Natural killer cell (primary cell): ENCODE measurements at regions not wholly inside any gene's neighbourhood (a gene's known extent, or its start where the extent isn't known, plus 50 kb on each side); places are given as distances from the start of the nearest gene placed in this dataset.

Experiments
- ATAC-seq, 3 donors: fragments of 150-1000 bp in 2 of 3; fragments of 200-7000 bp in 1 of 3; cut with Tn5 transposase; 1 replicate in 1 of 3; 2 replicates in 2 of 3; pipeline ENCODE4 v1.10.0; 2021; ENCODE audit warnings: mild to moderate bottlenecking in 2 of 3, moderate library complexity in 2 of 3
- DNase-seq, 2 donors: peaks; one replicate each; pipeline versions ENCODE4 v3.0.0 to v3.0.0-alpha.2; 2013 to 2021; ENCODE audit warnings: mixed read lengths in 1 of 2
- H3K27ac ChIP-seq: one replicate; pipeline ENCODE4 v1.5.1; 2013; ENCODE audit warnings: mild to moderate bottlenecking, low read length
- H3K27me3 ChIP-seq: one replicate; pipeline ENCODE4 v1.6.1; 2013; ENCODE audit warnings: low read length; ENCODE audit not compliant: control insufficient read depth, insufficient read depth
- H3K36me3 ChIP-seq: one replicate; pipeline ENCODE4 v1.6.1; 2013; ENCODE audit warnings: low read length; ENCODE audit not compliant: control insufficient read depth, insufficient read depth
- H3K4me1 ChIP-seq: one replicate; pipeline ENCODE4 v1.6.1; 2013; ENCODE audit warnings: low read length; ENCODE audit not compliant: control insufficient read depth, insufficient read depth
- H3K4me3 ChIP-seq: one replicate; pipeline ENCODE4 v1.5.1; 2013; ENCODE audit warnings: low read length
- H3K9me3 ChIP-seq: one replicate; pipeline ENCODE4 v1.6.1; 2013; ENCODE audit warnings: low read length; ENCODE audit not compliant: control insufficient read depth, insufficient read depth
- H3K27ac Mint-ChIP-seq, 2 donors: one replicate each; pipeline ENCODE4 v1.8.0; 2022; ENCODE audit warnings: mild to moderate bottlenecking in 2 of 2, mixed read lengths in 2 of 2, moderate library complexity in 1 of 2
- H3K27me3 Mint-ChIP-seq, 2 donors: one replicate each; pipeline ENCODE4 v1.8.0; 2022; ENCODE audit warnings: low read depth in 2 of 2, mixed read lengths in 2 of 2
- H3K36me3 Mint-ChIP-seq: one replicate; pipeline ENCODE4 v1.8.0; 2022; ENCODE audit warnings: mixed read lengths
- H3K4me1 Mint-ChIP-seq, 2 donors: one replicate each; pipeline ENCODE4 v1.8.0; 2022; ENCODE audit warnings: mixed read lengths in 2 of 2
- H3K4me3 Mint-ChIP-seq: one replicate; pipeline ENCODE4 v1.8.0; 2022; ENCODE audit warnings: mild to moderate bottlenecking, moderate library complexity, mixed read lengths
- H3K9me3 Mint-ChIP-seq, 2 donors: one replicate each; pipeline ENCODE4 v1.8.0; 2022; ENCODE audit warnings: mixed read lengths in 2 of 2
- WGBS: methylation state at CpG from one replicate; pipeline ENCODE4 v1.1.7; 2013; ENCODE audit warnings: missing lambda C conversion rate; ENCODE audit not compliant: insufficient coverage; 5-methylcytosine and 5-hydroxymethylcytosine counted together
- intact Hi-C: fragments of 100-400 bp; cut with micrococcal nuclease; formaldehyde crosslinking; loops from one replicate; pipeline ENCODE4 v1.14.2; 2022
- TF ChIP-seq, protein P1 (sequence below): fragments of 200-600 bp; IDR thresholded peaks from one replicate; pipeline ENCODE4 v1.8.0; 2022; ENCODE audit warnings: antibody characterized with exemption

- peaks cover 9% of the 10 kb centered on the region for H3K36me3 Mint-ChIP-seq
- H3K9me3 Mint-ChIP-seq = peaks cover 9 to 15% of the 10 kb centered on the region in 2 donors
- TF ChIP-seq, protein P1, sequence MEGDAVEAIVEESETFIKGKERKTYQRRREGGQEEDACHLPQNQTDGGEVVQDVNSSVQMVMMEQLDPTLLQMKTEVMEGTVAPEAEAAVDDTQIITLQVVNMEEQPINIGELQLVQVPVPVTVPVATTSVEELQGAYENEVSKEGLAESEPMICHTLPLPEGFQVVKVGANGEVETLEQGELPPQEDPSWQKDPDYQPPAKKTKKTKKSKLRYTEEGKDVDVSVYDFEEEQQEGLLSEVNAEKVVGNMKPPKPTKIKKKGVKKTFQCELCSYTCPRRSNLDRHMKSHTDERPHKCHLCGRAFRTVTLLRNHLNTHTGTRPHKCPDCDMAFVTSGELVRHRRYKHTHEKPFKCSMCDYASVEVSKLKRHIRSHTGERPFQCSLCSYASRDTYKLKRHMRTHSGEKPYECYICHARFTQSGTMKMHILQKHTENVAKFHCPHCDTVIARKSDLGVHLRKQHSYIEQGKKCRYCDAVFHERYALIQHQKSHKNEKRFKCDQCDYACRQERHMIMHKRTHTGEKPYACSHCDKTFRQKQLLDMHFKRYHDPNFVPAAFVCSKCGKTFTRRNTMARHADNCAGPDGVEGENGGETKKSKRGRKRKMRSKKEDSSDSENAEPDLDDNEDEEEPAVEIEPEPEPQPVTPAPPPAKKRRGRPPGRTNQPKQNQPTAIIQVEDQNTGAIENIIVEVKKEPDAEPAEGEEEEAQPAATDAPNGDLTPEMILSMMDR = no peak
- Histone ChIP-seq H3K27ac (no peak overlapping the region), H3K36me3 (no peaks in the 10 kb centered on the region), H3K9me3 (no peaks in the 10 kb centered on the region), H3K4me3 (no peak overlapping the region), H3K4me1 (no peaks in the 10 kb centered on the region), H3K27me3 (no peaks in the 10 kb centered on the region)
- H3K4me1 Mint-ChIP-seq = no peaks in the 10 kb centered on the region
- ATAC-seq = no peak
- 93% methylated on average over 1 of the region's 1 CpG for WGBS
- no peak for DNase-seq
- H3K27me3 Mint-ChIP-seq = no peaks in the 10 kb centered on the region
- no peak overlapping the region for H3K27ac Mint-ChIP-seq
- H3K4me3 Mint-ChIP-seq = no peak overlapping the region
- intact Hi-C loops = no loop called here
Measured at GRCh38 chr13:34143637-34144036, 325.7 kb downstream of the RFC3 start.

DNA sequence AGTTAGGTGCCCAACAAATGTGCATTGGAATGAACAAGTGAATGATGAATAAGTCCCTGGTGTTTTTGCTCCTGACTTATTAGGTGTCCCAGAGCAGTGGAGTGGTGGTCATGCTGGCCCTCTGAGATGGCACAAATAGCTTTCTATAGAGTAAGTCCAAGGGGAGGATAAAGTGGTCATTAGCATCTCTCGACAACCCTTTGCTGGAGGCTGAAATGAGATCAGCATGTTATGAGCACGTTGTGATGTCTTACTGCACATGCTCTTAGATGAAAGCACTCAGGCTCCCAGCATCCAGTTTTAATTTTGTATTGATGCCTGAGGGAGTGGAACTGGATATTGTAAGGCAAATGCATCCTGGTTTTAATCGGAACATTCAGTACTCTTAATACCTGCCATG is 326.2 kb downstream of the RFC3 start:
- Mint-ChIP-seq H3K4me1 (no peaks in the 10 kb centered on the region), H3K27ac (no peak overlapping the region), H3K9me3 (peaks cover 7 to 12% of the 10 kb centered on the region in 2 donors), H3K27me3 (no peaks in the 10 kb centered on the region), H3K4me3 (no peak overlapping the region), H3K36me3 (peaks cover 9% of the 10 kb centered on the region)
- ATAC-seq = no peak
- no peak for DNase-seq
- Histone ChIP-seq H3K4me3 (no peak overlapping the region), H3K4me1 (no peaks in the 10 kb centered on the region), H3K36me3 (no peaks in the 10 kb centered on the region), H3K27me3 (no peaks in the 10 kb centered on the region), H3K9me3 (no peaks in the 10 kb centered on the region), H3K27ac (no peak overlapping the region)
- TF ChIP-seq, protein P1 = no peak
- WGBS = 94% methylated on average over 3 of the region's 3 CpGs
- intact Hi-C loops = no loop called here

DNA sequence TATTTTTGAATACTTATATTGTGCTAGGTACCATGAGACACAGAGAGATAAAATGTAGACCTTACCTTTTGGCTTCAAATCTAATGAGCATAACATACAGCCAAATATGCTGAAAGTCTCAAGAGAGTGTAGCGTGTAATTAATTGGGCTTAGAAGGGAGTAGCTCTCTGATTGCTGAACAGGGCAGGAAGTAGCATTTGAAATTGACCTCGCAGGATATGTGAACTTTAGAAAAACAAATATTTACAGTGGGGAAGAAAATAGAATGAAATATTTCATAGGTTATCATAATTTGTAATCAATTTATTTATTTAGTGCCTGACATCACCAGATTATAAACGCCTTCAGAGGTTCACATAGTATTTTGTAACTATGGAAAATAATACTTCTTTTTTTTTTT is 327.1 kb downstream of the RFC3 start:
- Histone ChIP-seq H3K4me3 (no peak overlapping the region), H3K9me3 (no peaks in the 10 kb centered on the region), H3K4me1 (no peaks in the 10 kb centered on the region), H3K27me3 (no peaks in the 10 kb centered on the region), H3K36me3 (no peaks in the 10 kb centered on the region), H3K27ac (no peak overlapping the region)
- ATAC-seq (no peak), DNase-seq (no peak)
- Mint-ChIP-seq H3K27me3 (no peaks in the 10 kb centered on the region), H3K4me3 (no peak overlapping the region), H3K27ac (no peak overlapping the region), H3K36me3 (peaks cover under 1% of the 10 kb centered on the region), H3K4me1 (no peaks in the 10 kb centered on the region), H3K9me3 (peaks cover under 1 to 9% of the 10 kb centered on the region in 2 donors)
- TF ChIP-seq, protein P1 = no peak
- intact Hi-C loops = no loop called here
- WGBS = 100% methylated on average over 1 of the region's 3 CpGs

GRCh38 chr13:34148359-34148758 is 330.4 kb downstream of the RFC3 start:
- Mint-ChIP-seq H3K27ac (no peak overlapping the region), H3K4me1 (no peaks in the 10 kb centered on the region), H3K27me3 (no peaks in the 10 kb centered on the region), H3K4me3 (no peak overlapping the region), H3K36me3 (no peaks in the 10 kb centered on the region), H3K9me3 (peaks cover 5 to 9% of the 10 kb centered on the region in 2 donors)
- no peak overlapping the region for H3K4me3 ChIP-seq
- intact Hi-C loops = no loop called here
- H3K27ac ChIP-seq = no peak overlapping the region
- no peaks in the 10 kb centered on the region for H3K9me3 ChIP-seq
- no peak for ATAC-seq
- no peaks in the 10 kb centered on the region for H3K27me3 ChIP-seq
- H3K4me1 ChIP-seq = no peaks in the 10 kb centered on the region
- TF ChIP-seq, protein P1 = no peak
- WGBS = 90% methylated on average over 6 of the region's 6 CpGs
- no peaks in the 10 kb centered on the region for H3K36me3 ChIP-seq
- DNase-seq = no peak
